ENCODE measurements at regions not wholly inside any gene's neighbourhood (a gene's known extent, or its start where the extent isn't known, plus 50 kb on each side); places are given as distances from the start of the nearest gene placed in this dataset.

DNA sequence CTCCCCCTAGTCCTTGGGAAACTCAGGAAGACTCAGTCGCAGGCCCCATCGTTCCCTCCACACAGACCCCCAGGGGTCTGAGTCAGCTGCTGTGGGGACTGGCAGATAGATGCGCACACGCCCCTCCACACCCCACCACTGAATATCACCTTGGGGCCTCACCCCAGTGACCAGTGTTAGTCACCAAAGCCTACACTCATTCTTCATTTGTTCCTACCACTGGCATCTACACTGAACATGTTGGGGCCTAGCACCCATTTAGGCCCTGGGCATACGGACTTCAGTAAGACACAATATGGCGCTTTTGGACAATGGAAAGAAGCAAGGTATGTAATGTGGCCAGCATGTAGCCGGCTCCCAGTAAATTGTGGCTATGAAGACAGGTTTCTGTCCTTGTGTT lies 154.1 kb upstream of the PJA1 start:
- Histone ChIP-seq H3K27ac (no peak overlapping the region), H3K36me3 (no peaks in the 10 kb centered on the region), H3K4me3 (ENCODE audit: low read depth in 1 of 2, low read length in 1 of 2) (no peak overlapping the region), H3K27me3 (no peaks in the 10 kb centered on the region), H3K4me1 (ENCODE audit: control insufficient read depth in 1 of 2, insufficient read depth in 1 of 2, low read depth in 1 of 2, low read length in 1 of 2) (no peaks in the 10 kb centered on the region), H3K9me3 (no peaks in the 10 kb centered on the region)
- TF ChIP-seq, protein P1, sequence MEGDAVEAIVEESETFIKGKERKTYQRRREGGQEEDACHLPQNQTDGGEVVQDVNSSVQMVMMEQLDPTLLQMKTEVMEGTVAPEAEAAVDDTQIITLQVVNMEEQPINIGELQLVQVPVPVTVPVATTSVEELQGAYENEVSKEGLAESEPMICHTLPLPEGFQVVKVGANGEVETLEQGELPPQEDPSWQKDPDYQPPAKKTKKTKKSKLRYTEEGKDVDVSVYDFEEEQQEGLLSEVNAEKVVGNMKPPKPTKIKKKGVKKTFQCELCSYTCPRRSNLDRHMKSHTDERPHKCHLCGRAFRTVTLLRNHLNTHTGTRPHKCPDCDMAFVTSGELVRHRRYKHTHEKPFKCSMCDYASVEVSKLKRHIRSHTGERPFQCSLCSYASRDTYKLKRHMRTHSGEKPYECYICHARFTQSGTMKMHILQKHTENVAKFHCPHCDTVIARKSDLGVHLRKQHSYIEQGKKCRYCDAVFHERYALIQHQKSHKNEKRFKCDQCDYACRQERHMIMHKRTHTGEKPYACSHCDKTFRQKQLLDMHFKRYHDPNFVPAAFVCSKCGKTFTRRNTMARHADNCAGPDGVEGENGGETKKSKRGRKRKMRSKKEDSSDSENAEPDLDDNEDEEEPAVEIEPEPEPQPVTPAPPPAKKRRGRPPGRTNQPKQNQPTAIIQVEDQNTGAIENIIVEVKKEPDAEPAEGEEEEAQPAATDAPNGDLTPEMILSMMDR (IDR thresholded peaks at IDR 0.05): no peak

DNA sequence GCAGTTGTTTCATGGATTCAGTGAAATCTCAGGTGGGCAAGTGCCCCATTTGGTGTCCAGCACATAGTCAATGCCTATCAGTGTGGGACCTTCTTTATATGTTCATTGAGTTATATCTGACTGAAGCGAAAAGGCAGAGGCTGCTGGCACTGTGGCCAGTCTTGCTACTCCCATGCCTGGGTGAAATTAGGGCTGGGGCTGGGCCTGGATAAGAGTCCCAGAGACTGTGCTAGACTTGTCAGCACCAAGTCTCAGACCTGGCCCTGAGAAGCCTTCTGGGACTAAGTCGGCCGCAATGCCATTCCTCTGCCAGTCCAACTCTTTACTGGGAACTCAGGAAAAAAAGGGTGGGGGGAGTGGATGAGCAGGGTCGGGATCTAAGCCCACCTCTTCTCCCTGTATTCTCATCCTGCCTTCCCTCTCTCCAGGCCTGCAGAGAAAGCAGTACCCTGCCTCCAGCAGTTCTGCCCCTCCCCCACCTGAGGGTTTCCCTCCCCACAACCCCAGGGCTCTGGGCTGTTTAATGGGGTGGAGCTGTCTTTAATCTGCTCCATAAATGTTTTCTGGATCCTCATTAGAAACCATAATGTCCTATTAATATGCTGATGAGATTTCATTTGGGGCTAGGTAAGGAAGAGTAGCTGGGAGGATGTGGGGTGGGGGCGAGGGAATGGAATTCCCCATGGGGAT lies 153.5 kb upstream of the PJA1 start:
- TF ChIP-seq, protein P1 (IDR thresholded peaks at IDR 0.05): no peak
- Histone ChIP-seq H3K9me3 (no peaks in the 10 kb centered on the region), H3K27ac (no peak overlapping the region), H3K36me3 (no peaks in the 10 kb centered on the region), H3K4me3 (ENCODE audit: low read depth in 1 of 2, low read length in 1 of 2) (no peak overlapping the region), H3K4me1 (ENCODE audit: control insufficient read depth in 1 of 2, insufficient read depth in 1 of 2, low read depth in 1 of 2, low read length in 1 of 2) (no peaks in the 10 kb centered on the region), H3K27me3 (no peaks in the 10 kb centered on the region)

DNA sequence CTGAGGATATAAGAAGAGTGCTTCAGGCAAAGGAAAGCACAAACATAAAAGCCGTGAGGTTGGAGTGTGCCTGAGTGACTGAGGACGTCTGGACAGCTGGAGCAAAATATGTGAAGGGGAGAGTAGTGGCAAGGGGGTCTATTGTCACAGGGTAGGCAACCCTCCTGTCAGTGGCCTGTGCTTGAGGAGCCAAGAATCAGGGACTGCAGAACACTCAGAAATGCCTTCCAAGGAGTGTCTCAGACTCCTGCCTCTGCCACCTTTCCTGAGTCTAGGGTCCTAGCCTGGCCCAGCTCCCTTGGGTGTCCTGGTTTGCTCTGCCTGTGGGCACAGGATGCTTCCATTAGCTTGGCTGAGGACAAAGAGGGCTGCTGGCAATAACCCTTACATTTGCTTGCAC lies 152.5 kb upstream of the PJA1 start:
- Histone ChIP-seq H3K9me3 (no peaks in the 10 kb centered on the region), H3K27me3 (no peaks in the 10 kb centered on the region), H3K4me1 (ENCODE audit: control insufficient read depth in 1 of 2, insufficient read depth in 1 of 2, low read depth in 1 of 2, low read length in 1 of 2) (no peaks in the 10 kb centered on the region), H3K36me3 (no peaks in the 10 kb centered on the region), H3K4me3 (ENCODE audit: low read depth in 1 of 2, low read length in 1 of 2) (no peak overlapping the region), H3K27ac (no peak overlapping the region)
- TF ChIP-seq, protein P1 (IDR thresholded peaks at IDR 0.05): no peak

GRCh38 chrX:69314436-69315348 lies 149.4 kb upstream of the PJA1 start:
- H3K4me1 ChIP-seq (ENCODE audit: control insufficient read depth in 1 of 2, insufficient read depth in 1 of 2, low read depth in 1 of 2, low read length in 1 of 2): no peaks in the 10 kb centered on the region
- TF ChIP-seq, protein P1 (IDR thresholded peaks at IDR 0.05): no peak

GRCh38 chrX:69313617-69314290 lies 148.5 kb upstream of the PJA1 start:
- no peak overlapping the region for H3K4me3 ChIP-seq (ENCODE audit: low read depth in 1 of 2, low read length in 1 of 2)
- no peaks in the 10 kb centered on the region for H3K9me3 ChIP-seq
- H3K4me1 ChIP-seq (ENCODE audit: control insufficient read depth in 1 of 2, insufficient read depth in 1 of 2, low read depth in 1 of 2, low read length in 1 of 2): no peaks in the 10 kb centered on the region
- no peaks in the 10 kb centered on the region for H3K27me3 ChIP-seq
- no peak overlapping the region for H3K27ac ChIP-seq
- no peaks in the 10 kb centered on the region for H3K36me3 ChIP-seq
- TF ChIP-seq, protein P1 (IDR thresholded peaks at IDR 0.05): no peak

More at GRCh38 chrX:69314436-69315348, 149.4 kb upstream of the PJA1 start:
- no peaks in the 10 kb centered on the region for H3K9me3 ChIP-seq
- no peaks in the 10 kb centered on the region for H3K27me3 ChIP-seq
- H3K27ac ChIP-seq: no peak overlapping the region
- H3K4me3 ChIP-seq (ENCODE audit: low read depth in 1 of 2, low read length in 1 of 2): no peak overlapping the region
- no peaks in the 10 kb centered on the region for H3K36me3 ChIP-seq

Data from neutrophil (primary cell).